GF-D8 (cell line): ENCODE measurements at regions not wholly inside any gene's neighbourhood (a gene's known extent, or its start where the extent isn't known, plus 50 kb on each side); places are given as distances from the start of the nearest gene placed in this dataset.

Source experiments
- DNase-seq: peaks from one replicate; lab custom pipeline; 2025; lab: John Stamatoyannopoulos, UW

- DNase-seq = no peak
Measured at GRCh38 chr2:2993172-2993692, 384.4 kb downstream of the EIPR1 start.

- DNase-seq = no peak
Measured at GRCh38 chr2:2992634-2993033, 385.0 kb downstream of the EIPR1 start.

GRCh38 chr2:2985020-2985419, 392.6 kb downstream of the EIPR1 start:
- no peak for DNase-seq

GRCh38 chr2:2981000-2981399, 396.6 kb downstream of the EIPR1 start:
- no peak for DNase-seq

- DNase-seq = no peak
Measured at GRCh38 chr2:2974982-2975381, 402.6 kb downstream of the EIPR1 start.

GRCh38 chr2:2960441-2961133, 417.0 kb downstream of the EIPR1 start:
- no peak for DNase-seq

- no peak for DNase-seq
Measured at GRCh38 chr2:2950403-2950952, 427.1 kb downstream of the EIPR1 start.

- DNase-seq = no peak
Measured at GRCh38 chr2:2947406-2947805, 430.2 kb downstream of the EIPR1 start.

- no peak for DNase-seq
Measured at GRCh38 chr2:2942906-2943305, 434.7 kb downstream of the EIPR1 start.

- no peak for DNase-seq
Measured at GRCh38 chr2:2942225-2942624, 435.4 kb downstream of the EIPR1 start.

GRCh38 chr2:2941205-2941604, 436.4 kb downstream of the EIPR1 start:
- DNase-seq = no peak

GRCh38 chr2:2940702-2941101, 436.9 kb downstream of the EIPR1 start:
- DNase-seq = no peak

- DNase-seq = no peak
Measured at GRCh38 chr2:2940061-2940460, 437.6 kb downstream of the EIPR1 start.

GRCh38 chr2:2939078-2939795, 438.4 kb downstream of the EIPR1 start:
- no peak for DNase-seq

- no peak for DNase-seq
Measured at GRCh38 chr2:2938481-2938880, 439.1 kb downstream of the EIPR1 start.

GRCh38 chr2:2935445-2936149, 442.0 kb downstream of the EIPR1 start:
- DNase-seq = no peak

- DNase-seq = no peak
Measured at GRCh38 chr2:2933426-2933825, 444.2 kb downstream of the EIPR1 start.

- no peak for DNase-seq
Measured at GRCh38 chr2:2932692-2933305, 444.8 kb downstream of the EIPR1 start.

- DNase-seq = no peak
Measured at GRCh38 chr2:2932189-2932588, 445.4 kb downstream of the EIPR1 start.

GRCh38 chr2:2931318-2932075, 446.1 kb downstream of the EIPR1 start:
- DNase-seq = no peak

GRCh38 chr2:2930841-2931240, 446.8 kb downstream of the EIPR1 start:
- DNase-seq = no peak

- no peak for DNase-seq
Measured at GRCh38 chr2:2926858-2927175, 450.8 kb downstream of the EIPR1 start.
